ENCODE measurements at regions not wholly inside any gene's neighbourhood (a gene's known extent, or its start where the extent isn't known, plus 50 kb on each side); places are given as distances from the start of the nearest gene placed in this dataset.

DNA sequence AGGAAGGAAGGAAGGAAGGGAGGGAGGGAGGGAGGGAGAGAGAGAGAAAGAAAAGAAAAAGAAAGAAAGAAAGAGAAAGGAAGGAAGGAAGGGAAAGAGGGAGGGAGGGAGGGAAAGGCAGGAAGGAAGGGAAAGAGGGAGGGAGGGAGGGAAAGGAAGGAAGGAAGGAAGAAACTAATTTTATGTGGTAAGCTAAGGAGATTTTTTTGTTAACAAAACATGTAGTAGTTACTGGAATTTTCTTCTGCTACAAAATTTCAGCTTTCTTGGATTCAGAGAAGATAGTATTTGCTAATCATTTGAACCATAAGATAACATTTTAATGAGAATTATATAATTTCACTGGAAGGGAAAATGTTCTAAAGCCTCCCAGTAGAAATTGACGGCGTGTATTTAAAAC lies 437.8 kb upstream of the DCN start:
- TF ChIP-seq POU2F2 (IDR thresholded peaks at IDR 0.05; ENCODE audit: low read depth, low read length): no peak
- TF ChIP-seq SPI1 (IDR thresholded peaks at IDR 0.05; ENCODE audit: low read depth, low read length): no peak
- no peak for TF ChIP-seq POLR2A (IDR thresholded peaks at IDR 0.05; ENCODE audit: low read depth, low read length)
- no peak for TF ChIP-seq POLR2AphosphoS5 (IDR thresholded peaks at IDR 0.05; ENCODE audit: low read depth, low read length)
- TF ChIP-seq TAF1 (IDR thresholded peaks at IDR 0.05; ENCODE audit: low read depth, low read length): no peak

All from GM12891 (cell line).